ENCODE measurements at regions not wholly inside any gene's neighbourhood (a gene's known extent, or its start where the extent isn't known, plus 50 kb on each side); places are given as distances from the start of the nearest gene placed in this dataset.
A peak's percentile ranks its signal among the peaks of the same experiment; 100 is the strongest.

GRCh38 chr2:181234487-181234891 lies 222.7 kb upstream of the ITGA4 start:
- no peaks in the 10 kb centered on the region for H3K36me3 Mint-ChIP-seq (ENCODE audit: low read depth)
- H3K9me3 Mint-ChIP-seq (ENCODE audit: low read depth), result peaks cover 5% of the 10 kb centered on the region
- DNase-seq (ENCODE audit: low spot score), result no peak
- no peaks in the 10 kb centered on the region for H3K4me1 Mint-ChIP-seq (ENCODE audit: low read depth)
- TF ChIP-seq CTCF (IDR thresholded peaks at IDR 0.05), result no peak
- no peak overlapping the region for H3K4me3 Mint-ChIP-seq (ENCODE audit: unreplicated experiment)
- no peaks in the 10 kb centered on the region for H3K27me3 Mint-ChIP-seq (ENCODE audit: low read depth)
- H3K27ac Mint-ChIP-seq (ENCODE audit: unreplicated experiment), result no peak overlapping the region

- DNase-seq (ENCODE audit: low spot score), result no peak
- no peak for TF ChIP-seq CTCF (IDR thresholded peaks at IDR 0.05)
- Mint-ChIP-seq H3K4me1 (ENCODE audit: low read depth) (no peaks in the 10 kb centered on the region), H3K27me3 (ENCODE audit: low read depth) (no peaks in the 10 kb centered on the region), H3K4me3 (ENCODE audit: unreplicated experiment) (no peak overlapping the region), H3K36me3 (ENCODE audit: low read depth) (no peaks in the 10 kb centered on the region), H3K27ac (ENCODE audit: unreplicated experiment) (no peak overlapping the region), H3K9me3 (ENCODE audit: low read depth) (peaks cover 5% of the 10 kb centered on the region)
Observed at GRCh38 chr2:181235011-181235410, 222.2 kb upstream of the ITGA4 start.

DNA sequence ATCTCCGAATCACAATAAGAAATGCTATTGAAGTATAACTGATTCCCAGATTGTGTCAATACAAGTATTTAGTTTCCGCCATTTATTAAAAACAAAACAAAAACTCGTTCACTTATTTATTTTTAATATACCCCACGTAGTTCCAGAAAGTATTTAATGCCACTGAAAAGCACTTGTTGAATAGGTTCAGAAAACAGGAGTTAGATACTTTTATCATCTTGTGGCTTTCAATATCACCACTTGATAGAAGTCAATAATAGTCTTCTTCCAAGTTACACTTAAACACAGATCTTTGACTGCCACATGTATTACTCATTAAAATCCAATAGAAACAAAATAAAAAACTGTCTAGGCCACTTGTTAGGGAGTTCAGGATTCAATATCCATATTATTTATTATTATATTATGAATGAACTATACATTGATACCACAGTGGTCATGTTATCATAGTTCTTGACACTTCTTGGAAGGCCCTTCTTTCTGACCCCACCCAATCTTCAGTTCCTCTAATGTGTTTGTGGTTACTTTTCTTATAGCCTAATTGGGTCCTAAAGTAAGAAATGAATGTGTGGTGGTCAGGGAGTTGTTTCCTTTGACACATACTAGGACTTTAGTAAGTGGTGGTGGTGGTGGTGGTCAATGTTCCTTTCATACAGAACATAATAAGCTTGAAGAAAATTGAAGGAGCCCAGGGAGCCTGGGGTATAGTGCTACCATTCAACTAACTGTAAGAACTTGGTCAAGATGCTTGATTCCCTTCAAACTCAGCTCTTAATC lies 221.3 kb upstream of the ITGA4 start:
- H3K27ac Mint-ChIP-seq (ENCODE audit: unreplicated experiment), result no peak overlapping the region
- no peak for TF ChIP-seq CTCF (IDR thresholded peaks at IDR 0.05)

GRCh38 chr2:181239201-181239799 lies 217.9 kb upstream of the ITGA4 start:
- Mint-ChIP-seq H3K27ac (ENCODE audit: unreplicated experiment) (no peak overlapping the region), H3K9me3 (ENCODE audit: low read depth) (peaks cover 5% of the 10 kb centered on the region), H3K36me3 (ENCODE audit: low read depth) (no peaks in the 10 kb centered on the region), H3K4me3 (ENCODE audit: unreplicated experiment) (no peak overlapping the region), H3K27me3 (ENCODE audit: low read depth) (no peaks in the 10 kb centered on the region), H3K4me1 (ENCODE audit: low read depth) (no peaks in the 10 kb centered on the region)
- no peak for DNase-seq (ENCODE audit: low spot score)
- TF ChIP-seq CTCF (IDR thresholded peaks at IDR 0.05), result peak; percentile 47

More for the DNA sequence above, 221.3 kb upstream of the ITGA4 start:
- Mint-ChIP-seq H3K27me3 (ENCODE audit: low read depth) (no peaks in the 10 kb centered on the region), H3K36me3 (ENCODE audit: low read depth) (no peaks in the 10 kb centered on the region), H3K4me3 (ENCODE audit: unreplicated experiment) (no peak overlapping the region), H3K4me1 (ENCODE audit: low read depth) (no peaks in the 10 kb centered on the region), H3K9me3 (ENCODE audit: low read depth) (peaks cover 5% of the 10 kb centered on the region)
- DNase-seq (ENCODE audit: low spot score), result no peak

GRCh38 chr2:181240844-181241243 lies 216.3 kb upstream of the ITGA4 start:
- Mint-ChIP-seq H3K9me3 (ENCODE audit: low read depth) (peaks cover 5% of the 10 kb centered on the region), H3K27me3 (ENCODE audit: low read depth) (no peaks in the 10 kb centered on the region), H3K36me3 (ENCODE audit: low read depth) (no peaks in the 10 kb centered on the region), H3K4me1 (ENCODE audit: low read depth) (no peaks in the 10 kb centered on the region), H3K4me3 (ENCODE audit: unreplicated experiment) (no peak overlapping the region), H3K27ac (ENCODE audit: unreplicated experiment) (no peak overlapping the region)
- TF ChIP-seq CTCF (IDR thresholded peaks at IDR 0.05), result no peak
- DNase-seq (ENCODE audit: low spot score), result no peak

Measured in chondrocyte (in vitro differentiated cells).